ENCODE measurements at regions not wholly inside any gene's neighbourhood (a gene's known extent, or its start where the extent isn't known, plus 50 kb on each side); places are given as distances from the start of the nearest gene placed in this dataset.

DNA sequence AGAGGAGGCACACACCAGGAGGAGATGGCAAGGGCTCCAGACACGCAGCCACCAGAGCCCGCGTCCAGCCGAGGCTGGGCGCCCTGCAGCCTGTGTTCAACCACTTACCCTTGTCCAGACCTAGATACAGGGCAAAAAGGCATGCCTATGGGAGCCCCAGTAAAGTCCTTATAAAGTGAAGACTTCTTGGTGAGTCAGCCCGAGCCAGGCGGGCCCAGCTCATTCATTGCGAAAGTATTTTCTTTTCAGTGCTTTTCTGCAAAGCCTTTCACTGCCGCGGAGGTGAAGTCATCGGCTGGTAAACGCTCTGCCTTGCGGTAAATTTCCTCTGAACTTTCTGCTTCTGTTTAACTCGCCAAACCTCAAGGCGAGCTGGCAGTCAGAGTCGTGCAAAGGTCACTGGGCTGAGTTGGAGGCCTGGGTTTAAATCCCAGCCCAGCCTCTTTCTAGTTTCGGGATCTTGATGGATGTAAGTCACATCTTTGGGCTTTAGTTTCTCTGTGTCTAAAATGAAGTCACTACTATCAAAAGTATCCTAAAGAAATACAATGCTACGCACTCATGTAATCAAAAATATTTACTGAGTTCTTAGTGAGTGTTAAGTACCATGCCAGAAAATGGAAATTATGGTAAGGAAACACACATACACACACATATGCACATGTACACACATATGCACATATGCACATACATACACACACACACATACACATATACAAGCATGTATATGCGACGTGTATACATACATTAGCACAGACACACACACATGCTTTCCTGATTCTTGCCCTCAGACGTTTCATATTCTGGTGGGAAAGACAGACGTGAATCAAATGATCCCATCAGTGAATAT lies 54.7 kb upstream of the IFFO2 start:
- TF ChIP-seq CTCF (conservative IDR thresholded peaks at IDR 0.05; ENCODE audit: low read length) (no peak), EZH2phosphoT487 (IDR thresholded peaks at IDR 0.05; ENCODE audit: borderline replicate concordance) (no peak)

Data from Loucy (cell line).